ENCODE measurements at regions not wholly inside any gene's neighbourhood (a gene's known extent, or its start where the extent isn't known, plus 50 kb on each side); places are given as distances from the start of the nearest gene placed in this dataset.

- no peak for TF ChIP-seq CTCF (conservative IDR thresholded peaks at IDR 0.05; ENCODE audit: low read depth, low read length)
- Histone ChIP-seq H3K4me1 (ENCODE audit: low read depth, poor library complexity, severe bottlenecking) (no peaks in the 10 kb centered on the region), H3K27me3 (ENCODE audit: insufficient read depth, low read depth) (no peaks in the 10 kb centered on the region), H3K36me3 (ENCODE audit: insufficient read depth) (no peaks in the 10 kb centered on the region), H4K20me1 (ENCODE audit: insufficient read depth) (no peaks in the 10 kb centered on the region), H3K4me3 (IDR thresholded peaks at IDR 0.05; ENCODE audit: insufficient read depth, low read depth, low read length) (no peak overlapping the region), H3K79me2 (ENCODE audit: insufficient read depth, low read depth) (no peaks in the 10 kb centered on the region), H3K9ac (no peak overlapping the region), H2AFZ (ENCODE audit: low read depth) (no peak overlapping the region), H3K27ac (no peak overlapping the region), H3K4me2 (no peak overlapping the region)
Measured at GRCh38 chr4:23169608-23170311, 477.0 kb downstream of the GBA3 start.

GRCh38 chr4:23166919-23167318, 474.2 kb downstream of the GBA3 start:
- Histone ChIP-seq H3K27ac (no peak overlapping the region), H3K4me3 (IDR thresholded peaks at IDR 0.05; ENCODE audit: insufficient read depth, low read depth, low read length) (no peak overlapping the region), H3K4me1 (ENCODE audit: low read depth, poor library complexity, severe bottlenecking) (no peaks in the 10 kb centered on the region), H3K27me3 (ENCODE audit: insufficient read depth, low read depth) (no peaks in the 10 kb centered on the region), H2AFZ (ENCODE audit: low read depth) (no peak overlapping the region), H3K4me2 (no peak overlapping the region), H3K36me3 (ENCODE audit: insufficient read depth) (no peaks in the 10 kb centered on the region), H3K9ac (no peak overlapping the region), H4K20me1 (ENCODE audit: insufficient read depth) (no peaks in the 10 kb centered on the region), H3K79me2 (ENCODE audit: insufficient read depth, low read depth) (no peaks in the 10 kb centered on the region)
- no peak for TF ChIP-seq CTCF (conservative IDR thresholded peaks at IDR 0.05; ENCODE audit: low read depth, low read length)

GRCh38 chr4:23166407-23166806, 473.7 kb downstream of the GBA3 start:
- no peak overlapping the region for H3K9ac ChIP-seq
- no peak overlapping the region for H3K4me2 ChIP-seq
- H3K27me3 ChIP-seq (ENCODE audit: insufficient read depth, low read depth), result no peaks in the 10 kb centered on the region
- no peak overlapping the region for H3K4me3 ChIP-seq (IDR thresholded peaks at IDR 0.05; ENCODE audit: insufficient read depth, low read depth, low read length)
- no peaks in the 10 kb centered on the region for H3K79me2 ChIP-seq (ENCODE audit: insufficient read depth, low read depth)
- TF ChIP-seq CTCF (conservative IDR thresholded peaks at IDR 0.05; ENCODE audit: low read depth, low read length), result no peak
- no peak overlapping the region for H3K27ac ChIP-seq
- H4K20me1 ChIP-seq (ENCODE audit: insufficient read depth), result no peaks in the 10 kb centered on the region
- no peaks in the 10 kb centered on the region for H3K4me1 ChIP-seq (ENCODE audit: low read depth, poor library complexity, severe bottlenecking)
- no peaks in the 10 kb centered on the region for H3K36me3 ChIP-seq (ENCODE audit: insufficient read depth)
- no peak overlapping the region for H2AFZ ChIP-seq (ENCODE audit: low read depth)

GRCh38 chr4:23165669-23166068, 472.9 kb downstream of the GBA3 start:
- H3K9ac ChIP-seq, result no peak overlapping the region

More at GRCh38 chr4:23165669-23166068, 472.9 kb downstream of the GBA3 start:
- H3K79me2 ChIP-seq (ENCODE audit: insufficient read depth, low read depth), result no peaks in the 10 kb centered on the region
- no peaks in the 10 kb centered on the region for H3K27me3 ChIP-seq (ENCODE audit: insufficient read depth, low read depth)
- no peak overlapping the region for H3K4me2 ChIP-seq
- H3K27ac ChIP-seq, result no peak overlapping the region
- H2AFZ ChIP-seq (ENCODE audit: low read depth), result no peak overlapping the region
- H3K36me3 ChIP-seq (ENCODE audit: insufficient read depth), result no peaks in the 10 kb centered on the region
- H4K20me1 ChIP-seq (ENCODE audit: insufficient read depth), result no peaks in the 10 kb centered on the region
- no peak for TF ChIP-seq CTCF (conservative IDR thresholded peaks at IDR 0.05; ENCODE audit: low read depth, low read length)
- no peak overlapping the region for H3K4me3 ChIP-seq (IDR thresholded peaks at IDR 0.05; ENCODE audit: insufficient read depth, low read depth, low read length)
- H3K4me1 ChIP-seq (ENCODE audit: low read depth, poor library complexity, severe bottlenecking), result no peaks in the 10 kb centered on the region
